Glutamatergic neuron (in vitro differentiated cells): ENCODE measurements at regions not wholly inside any gene's neighbourhood (a gene's known extent, or its start where the extent isn't known, plus 50 kb on each side); places are given as distances from the start of the nearest gene placed in this dataset.

Experiments used
- DNase-seq: peaks from one replicate; pipeline ENCODE4 v3.0.0; 2022
- H3K27ac Mint-ChIP-seq: one replicate; pipeline ENCODE4 v1.8.0; 2020; ENCODE audit warnings: mild to moderate bottlenecking, mixed read lengths, inconsistent platforms; ENCODE audit not compliant: unreplicated experiment
- H3K27me3 Mint-ChIP-seq: one replicate; pipeline ENCODE4 v1.8.0; 2020; ENCODE audit warnings: mild to moderate bottlenecking, moderate library complexity, mixed read lengths, inconsistent platforms; ENCODE audit not compliant: unreplicated experiment
- H3K36me3 Mint-ChIP-seq: one replicate; pipeline ENCODE4 v1.8.0; 2020; ENCODE audit warnings: mild to moderate bottlenecking, mixed read lengths, inconsistent platforms; ENCODE audit not compliant: unreplicated experiment
- H3K4me1 Mint-ChIP-seq: one replicate; pipeline ENCODE4 v1.8.0; 2020; ENCODE audit warnings: mild to moderate bottlenecking, low read depth, mixed read lengths, inconsistent platforms; ENCODE audit not compliant: unreplicated experiment
- H3K4me3 Mint-ChIP-seq: one replicate; pipeline ENCODE4 v1.8.0; 2020; ENCODE audit warnings: mild to moderate bottlenecking, mixed read lengths, inconsistent platforms; ENCODE audit not compliant: unreplicated experiment
- H3K9me3 Mint-ChIP-seq: one replicate; pipeline ENCODE4 v1.8.0; 2020; ENCODE audit warnings: mild to moderate bottlenecking, moderate library complexity, mixed read lengths, inconsistent platforms; ENCODE audit not compliant: unreplicated experiment
- CTCF ChIP-seq: fragments of 200-600 bp; sonication (generic); IDR thresholded peaks from one replicate; pipeline ENCODE4 v1.5.0; 2021; ENCODE audit not compliant: partially characterized antibody, unreplicated experiment

- Mint-ChIP-seq H3K4me3 (no peak overlapping the region), H3K27ac (no peak overlapping the region), H3K36me3 (no peaks in the 10 kb centered on the region), H3K9me3 (peaks cover 8% of the 10 kb centered on the region), H3K27me3 (peaks cover 6% of the 10 kb centered on the region), H3K4me1 (peaks cover 35% of the 10 kb centered on the region)
- no peak for TF ChIP-seq CTCF
- no peak for DNase-seq
Measured at GRCh38 chr16:52708476-52708875, 161.5 kb upstream of the TOX3 start.

- H3K4me3 Mint-ChIP-seq = no peak overlapping the region
- no peak overlapping the region for H3K27ac Mint-ChIP-seq
- H3K4me1 Mint-ChIP-seq = peaks cover 35% of the 10 kb centered on the region
- H3K9me3 Mint-ChIP-seq = peaks cover 8% of the 10 kb centered on the region
- DNase-seq = no peak
- TF ChIP-seq CTCF = no peak
- H3K36me3 Mint-ChIP-seq = no peaks in the 10 kb centered on the region
- peaks cover 4% of the 10 kb centered on the region for H3K27me3 Mint-ChIP-seq
Measured at GRCh38 chr16:52707676-52708337, 160.9 kb upstream of the TOX3 start.

GRCh38 chr16:52705122-52705521, 158.2 kb upstream of the TOX3 start:
- Mint-ChIP-seq H3K4me1 (peaks cover 27% of the 10 kb centered on the region), H3K27ac (peak overlapping the region; percentile 31), H3K27me3 (peaks cover 3% of the 10 kb centered on the region), H3K36me3 (no peaks in the 10 kb centered on the region), H3K9me3 (peaks cover 5% of the 10 kb centered on the region), H3K4me3 (no peak overlapping the region)
- no peak for TF ChIP-seq CTCF
- no peak for DNase-seq

- H3K4me1 Mint-ChIP-seq = no peaks in the 10 kb centered on the region
- TF ChIP-seq CTCF = no peak
Measured at GRCh38 chr16:52697971-52698370, 151.0 kb upstream of the TOX3 start.

GRCh38 chr16:52696126-52696525, 149.2 kb upstream of the TOX3 start:
- Mint-ChIP-seq H3K4me1 (no peaks in the 10 kb centered on the region), H3K27ac (no peak overlapping the region), H3K9me3 (peaks cover 2% of the 10 kb centered on the region), H3K36me3 (peaks cover 10% of the 10 kb centered on the region), H3K27me3 (no peaks in the 10 kb centered on the region), H3K4me3 (no peak overlapping the region)
- no peak for DNase-seq
- no peak for TF ChIP-seq CTCF

More at GRCh38 chr16:52697971-52698370, 151.0 kb upstream of the TOX3 start:
- no peak for DNase-seq
- Mint-ChIP-seq H3K27ac (no peak overlapping the region), H3K27me3 (no peaks in the 10 kb centered on the region), H3K9me3 (peaks cover 2% of the 10 kb centered on the region), H3K4me3 (no peak overlapping the region), H3K36me3 (peaks cover 10% of the 10 kb centered on the region)
